ENCODE measurements at regions not wholly inside any gene's neighbourhood (a gene's known extent, or its start where the extent isn't known, plus 50 kb on each side); places are given as distances from the start of the nearest gene placed in this dataset.

- ATAC-seq (no peak), DNase-seq (no peak)
- intact Hi-C loops (cut with DNase I; ENCODE audit: low total_unique reads) (no loop called here), in situ Hi-C loops (cut with MboI; ENCODE audit: low sequenced_read_pairs in 4 of 4) (no loop called here)
- no peaks in the 10 kb centered on the region for H3K9me3 ChIP-seq
- no peaks in the 10 kb centered on the region for H3K4me1 ChIP-seq
- H3K27ac ChIP-seq = no peak overlapping the region
- no peak for TF ChIP-seq POLR2A (IDR thresholded peaks at IDR 0.05)
- TF ChIP-seq, protein P1, sequence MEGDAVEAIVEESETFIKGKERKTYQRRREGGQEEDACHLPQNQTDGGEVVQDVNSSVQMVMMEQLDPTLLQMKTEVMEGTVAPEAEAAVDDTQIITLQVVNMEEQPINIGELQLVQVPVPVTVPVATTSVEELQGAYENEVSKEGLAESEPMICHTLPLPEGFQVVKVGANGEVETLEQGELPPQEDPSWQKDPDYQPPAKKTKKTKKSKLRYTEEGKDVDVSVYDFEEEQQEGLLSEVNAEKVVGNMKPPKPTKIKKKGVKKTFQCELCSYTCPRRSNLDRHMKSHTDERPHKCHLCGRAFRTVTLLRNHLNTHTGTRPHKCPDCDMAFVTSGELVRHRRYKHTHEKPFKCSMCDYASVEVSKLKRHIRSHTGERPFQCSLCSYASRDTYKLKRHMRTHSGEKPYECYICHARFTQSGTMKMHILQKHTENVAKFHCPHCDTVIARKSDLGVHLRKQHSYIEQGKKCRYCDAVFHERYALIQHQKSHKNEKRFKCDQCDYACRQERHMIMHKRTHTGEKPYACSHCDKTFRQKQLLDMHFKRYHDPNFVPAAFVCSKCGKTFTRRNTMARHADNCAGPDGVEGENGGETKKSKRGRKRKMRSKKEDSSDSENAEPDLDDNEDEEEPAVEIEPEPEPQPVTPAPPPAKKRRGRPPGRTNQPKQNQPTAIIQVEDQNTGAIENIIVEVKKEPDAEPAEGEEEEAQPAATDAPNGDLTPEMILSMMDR (IDR thresholded peaks at IDR 0.05 in 4 of 5, conservative IDR thresholded peaks at IDR 0.05 in 1 of 5) = no peak
- no peaks in the 10 kb centered on the region for H3K27me3 ChIP-seq
- H3K4me3 ChIP-seq = no peak overlapping the region
- no peaks in the 10 kb centered on the region for H3K36me3 ChIP-seq
Measured at GRCh38 chr6:80640176-80640575, 533.7 kb downstream of the BCKDHB start.

DNA sequence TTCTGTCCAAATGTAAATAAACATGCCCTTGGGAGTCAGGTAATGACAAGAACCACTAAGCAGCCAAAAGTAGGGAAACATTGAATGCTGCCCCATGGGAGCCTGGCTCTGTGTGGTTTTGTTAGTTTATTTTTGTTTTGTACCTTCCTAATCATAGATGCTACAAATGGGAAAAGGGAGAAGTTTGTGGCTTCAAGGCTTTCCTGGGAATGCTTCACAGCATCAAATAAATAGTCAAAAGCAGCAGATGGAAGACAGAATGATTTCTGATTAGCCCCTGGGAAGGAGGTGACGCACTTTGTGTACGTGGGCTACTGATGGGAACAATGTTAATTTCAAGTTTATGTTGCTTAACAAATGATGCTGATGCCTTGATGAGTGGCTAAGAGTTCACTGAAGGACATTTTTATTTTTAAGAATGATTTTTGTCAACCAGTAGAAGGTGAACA lies 532.7 kb downstream of the BCKDHB start:
- H3K4me3 ChIP-seq = no peak overlapping the region

GRCh38 chr6:80638213-80639055 lies 532.0 kb downstream of the BCKDHB start:
- no peaks in the 10 kb centered on the region for H3K36me3 ChIP-seq
- H3K27me3 ChIP-seq = no peaks in the 10 kb centered on the region
- TF ChIP-seq POLR2A (IDR thresholded peaks at IDR 0.05) = no peak
- TF ChIP-seq, protein P1 (IDR thresholded peaks at IDR 0.05 in 4 of 5, conservative IDR thresholded peaks at IDR 0.05 in 1 of 5) = no peak
- no peak overlapping the region for H3K4me3 ChIP-seq
- peak in 1 of 2 donors; percentile 60 for ATAC-seq
- DNase-seq = no peak
- H3K4me1 ChIP-seq = no peaks in the 10 kb centered on the region
- in situ Hi-C loops (cut with MboI; ENCODE audit: low sequenced_read_pairs in 4 of 4) = no loop called here
- intact Hi-C loops (cut with DNase I; ENCODE audit: low total_unique reads) = no loop called here
- no peak overlapping the region for H3K27ac ChIP-seq
- H3K9me3 ChIP-seq = no peaks in the 10 kb centered on the region

More for the DNA sequence above, 532.7 kb downstream of the BCKDHB start:
- Histone ChIP-seq H3K27me3 (no peaks in the 10 kb centered on the region), H3K36me3 (no peaks in the 10 kb centered on the region), H3K9me3 (no peaks in the 10 kb centered on the region), H3K4me1 (no peaks in the 10 kb centered on the region), H3K27ac (no peak overlapping the region)
- ATAC-seq (no peak), DNase-seq (no peak)
- in situ Hi-C loops (cut with MboI; ENCODE audit: low sequenced_read_pairs in 4 of 4) = no loop called here
- intact Hi-C loops (cut with DNase I; ENCODE audit: low total_unique reads) = no loop called here
- TF ChIP-seq POLR2A (IDR thresholded peaks at IDR 0.05) = no peak

GRCh38 chr6:80637312-80637711 lies 530.8 kb downstream of the BCKDHB start:
- Histone ChIP-seq H3K36me3 (no peaks in the 10 kb centered on the region), H3K27me3 (no peaks in the 10 kb centered on the region), H3K27ac (no peak overlapping the region), H3K9me3 (no peaks in the 10 kb centered on the region), H3K4me3 (no peak overlapping the region), H3K4me1 (no peaks in the 10 kb centered on the region)
- TF ChIP-seq, protein P1 (IDR thresholded peaks at IDR 0.05 in 4 of 5, conservative IDR thresholded peaks at IDR 0.05 in 1 of 5) = no peak
- no peak for TF ChIP-seq POLR2A (IDR thresholded peaks at IDR 0.05)
- ATAC-seq (no peak), DNase-seq (no peak)
- in situ Hi-C loops (cut with MboI; ENCODE audit: low sequenced_read_pairs in 4 of 4) (no loop called here), intact Hi-C loops (cut with DNase I; ENCODE audit: low total_unique reads) (no loop called here)

DNA sequence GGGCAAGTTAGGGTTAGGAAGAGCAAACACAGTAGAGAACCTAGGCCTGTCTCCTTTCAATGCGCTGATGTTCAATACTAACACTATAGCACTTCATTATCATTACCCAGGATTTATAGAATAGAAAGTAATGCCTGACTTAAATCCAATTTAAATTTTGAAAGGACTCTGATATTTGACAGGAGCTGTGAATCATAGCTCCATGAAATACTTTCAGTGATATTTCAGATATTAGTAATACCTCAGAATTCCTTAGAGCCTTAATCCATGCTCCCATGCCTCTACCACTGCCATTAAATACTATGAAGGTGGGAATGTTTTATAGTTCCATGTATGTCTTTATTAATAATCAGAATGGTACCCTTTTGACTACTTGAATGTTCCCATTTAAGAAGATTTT lies 530.2 kb downstream of the BCKDHB start:
- no peak for ATAC-seq
- in situ Hi-C loops (cut with MboI; ENCODE audit: low sequenced_read_pairs in 4 of 4) = no loop called here
- no peak overlapping the region for H3K4me3 ChIP-seq

More for the DNA sequence above, 530.2 kb downstream of the BCKDHB start:
- no peak for DNase-seq
- H3K9me3 ChIP-seq = no peaks in the 10 kb centered on the region
- no peak for TF ChIP-seq POLR2A (IDR thresholded peaks at IDR 0.05)
- TF ChIP-seq, protein P1 (IDR thresholded peaks at IDR 0.05 in 4 of 5, conservative IDR thresholded peaks at IDR 0.05 in 1 of 5) = no peak
- intact Hi-C loops (cut with DNase I; ENCODE audit: low total_unique reads) = no loop called here
- H3K27ac ChIP-seq = no peak overlapping the region
- no peaks in the 10 kb centered on the region for H3K4me1 ChIP-seq
- H3K27me3 ChIP-seq = no peaks in the 10 kb centered on the region
- no peaks in the 10 kb centered on the region for H3K36me3 ChIP-seq

All from gastrocnemius medialis (tissue), 4 donors.